HG03175 (cell line): ENCODE measurements at regions not wholly inside any gene's neighbourhood (a gene's known extent, or its start where the extent isn't known, plus 50 kb on each side); places are given as distances from the start of the nearest gene placed in this dataset.
"Not testable (repeated sequence)": the region's sequence is repeated elsewhere in the genome, so short reads cannot be mapped to it uniquely, and the experiment has no call there.

Experiments used
- ATAC-seq: cut with Tn5 transposase; IDR thresholded peaks from one replicate; pipeline ENCODE4 v1.9.1; 2021; ENCODE audit warnings: mild to moderate bottlenecking, moderate library complexity; ENCODE audit not compliant: unreplicated experiment

DNA sequence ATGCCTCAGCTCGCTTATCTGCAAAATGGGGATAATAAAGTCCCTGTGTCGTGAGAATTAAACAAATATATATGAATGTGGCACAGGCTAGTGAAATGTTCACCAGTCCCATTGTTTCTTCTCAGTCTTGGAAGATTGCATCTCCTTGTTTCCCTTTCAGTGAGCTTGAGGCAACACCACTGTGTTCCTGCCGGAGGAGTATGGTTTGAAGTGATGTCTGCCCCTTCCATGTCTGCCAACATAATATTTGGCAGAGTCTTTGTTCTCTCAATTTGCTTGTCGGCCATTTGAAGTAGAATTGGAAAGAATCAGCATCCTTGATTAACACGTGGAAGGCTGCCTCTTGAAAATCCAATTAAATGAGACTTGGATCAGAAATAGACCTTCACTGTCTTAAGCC is 1088.5 kb upstream of the INTU start:
- no peak for ATAC-seq

DNA sequence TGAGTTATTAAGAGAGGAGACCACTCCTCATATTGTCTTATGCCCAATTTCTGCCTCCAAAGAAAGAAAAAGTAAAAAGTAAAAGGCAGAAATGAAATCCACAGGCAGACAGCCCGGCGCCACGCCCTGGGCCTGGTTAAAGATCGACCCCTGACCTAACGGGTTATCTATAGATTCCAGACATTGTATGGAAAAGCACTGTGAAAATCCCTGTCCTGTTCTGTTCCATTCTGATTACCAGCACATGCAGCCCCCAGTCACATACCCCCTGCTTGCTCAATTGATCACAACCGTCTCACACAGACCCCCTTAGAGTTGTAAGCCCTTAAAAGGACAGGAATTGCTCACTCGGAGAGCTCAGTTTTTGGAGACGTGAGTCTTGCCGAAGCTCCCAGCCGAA is 1086.6 kb upstream of the INTU start:
- ATAC-seq = not testable (repeated sequence)

DNA sequence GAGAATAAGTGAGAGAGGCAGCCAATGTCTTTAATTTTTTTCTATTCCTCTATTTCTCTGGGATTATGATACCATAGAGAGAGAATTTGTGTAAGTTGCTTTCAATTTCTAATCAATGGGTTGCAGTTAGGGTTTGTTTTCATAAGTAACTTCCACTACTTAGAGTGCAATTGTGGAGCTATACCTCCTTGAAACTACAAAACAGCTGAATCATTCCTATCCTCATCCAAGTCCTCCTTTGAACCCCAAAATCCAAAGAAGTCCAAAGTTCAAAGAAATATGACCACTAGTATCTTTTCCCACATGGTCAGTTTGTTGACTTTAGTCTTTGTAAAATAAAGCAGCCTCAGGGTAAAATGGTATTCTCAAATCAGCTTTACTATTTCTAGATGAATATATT is 1085.4 kb upstream of the INTU start:
- no peak for ATAC-seq

DNA sequence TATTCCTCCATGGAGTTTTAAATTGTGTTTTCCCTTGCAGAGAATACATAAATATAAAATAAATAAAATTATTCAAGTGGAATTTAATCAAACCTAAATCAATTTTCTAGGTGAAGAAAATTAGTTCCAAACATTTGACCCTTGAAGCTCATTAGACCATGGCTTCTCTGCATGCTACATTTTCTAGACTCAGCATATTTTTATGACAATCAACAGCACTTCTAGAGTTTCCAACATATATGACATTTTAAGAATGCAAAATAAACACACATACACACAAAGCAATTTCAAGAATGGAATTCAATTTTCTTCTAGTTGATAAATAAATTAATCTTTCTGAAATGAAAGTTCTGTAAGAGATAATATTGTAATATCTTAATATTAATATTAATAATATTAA is 1083.9 kb upstream of the INTU start:
- ATAC-seq = no peak

DNA sequence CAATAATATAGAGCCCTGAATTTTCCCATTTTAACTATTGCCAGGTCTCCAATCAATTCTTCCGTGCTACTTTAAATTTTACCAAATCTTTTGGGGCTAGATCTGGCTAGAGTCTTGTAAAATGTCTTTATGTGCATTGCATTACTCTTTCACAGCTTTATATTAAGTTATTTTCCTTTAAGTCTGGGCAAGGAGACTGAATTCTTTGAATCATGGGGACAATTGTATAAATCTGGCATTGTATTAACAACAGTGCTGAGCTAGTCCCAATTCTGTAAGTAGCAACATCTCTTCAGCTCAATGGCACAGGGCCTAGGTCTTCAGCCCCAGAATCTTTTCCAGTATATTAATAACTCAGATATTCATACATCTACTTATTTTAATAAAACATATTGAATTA is 1080.4 kb upstream of the INTU start:
- ATAC-seq = no peak

DNA sequence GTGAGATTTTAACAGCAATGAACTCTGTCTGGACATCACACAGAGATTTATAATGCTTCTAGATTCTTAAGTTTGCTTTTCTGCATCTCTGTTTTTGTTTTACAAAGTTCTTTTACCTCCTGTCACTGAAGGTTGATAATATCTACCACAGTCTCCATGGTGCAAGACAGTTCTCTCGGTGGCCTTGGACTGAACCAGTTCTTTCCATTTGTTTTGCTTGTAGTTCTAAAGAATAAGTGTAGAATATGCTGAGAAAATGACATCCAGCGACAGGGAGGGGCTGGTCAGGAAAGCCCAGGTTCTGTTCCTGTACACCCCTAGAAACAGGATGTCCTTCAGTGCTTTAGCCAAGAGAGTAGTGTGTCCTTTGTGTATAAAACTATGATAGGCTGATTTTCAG is 1079.5 kb upstream of the INTU start:
- no peak for ATAC-seq

DNA sequence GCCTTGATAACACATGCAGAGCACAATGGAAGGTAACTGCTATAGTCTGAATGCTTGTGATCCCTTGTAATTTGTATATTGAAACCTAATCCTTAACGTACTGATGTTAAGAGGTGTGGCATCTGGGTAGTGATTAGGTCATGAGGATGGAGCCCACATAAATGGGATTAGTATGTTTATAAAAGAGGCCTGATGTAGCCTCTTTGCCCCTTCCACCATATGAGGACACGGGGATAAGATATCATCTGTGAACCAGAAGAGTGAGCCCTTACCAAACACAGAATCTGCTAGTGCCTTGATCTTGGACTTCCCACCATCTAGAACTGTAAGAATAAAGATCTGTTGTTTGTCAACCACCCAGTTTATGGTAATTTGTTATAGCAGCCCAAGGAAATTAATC is 1074.2 kb upstream of the INTU start:
- no peak for ATAC-seq

DNA sequence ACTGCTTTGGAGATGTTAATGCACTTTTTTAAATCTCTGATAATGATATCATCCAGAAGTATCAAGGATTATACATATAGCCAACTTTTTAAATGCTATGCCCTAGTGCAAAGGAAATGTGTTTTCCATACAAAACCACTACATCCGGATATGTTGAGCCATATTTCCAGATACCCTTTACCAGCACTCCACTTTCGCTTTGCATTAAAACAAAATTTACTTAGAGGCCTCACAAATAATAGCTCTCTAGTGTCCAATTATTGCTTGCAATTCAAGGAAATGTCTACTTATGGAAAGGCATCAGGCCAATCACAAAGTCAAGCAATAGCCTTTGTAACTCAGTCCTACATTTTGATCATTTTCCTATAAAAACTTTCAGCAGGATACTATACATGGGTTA is 1072.8 kb upstream of the INTU start:
- ATAC-seq = no peak

DNA sequence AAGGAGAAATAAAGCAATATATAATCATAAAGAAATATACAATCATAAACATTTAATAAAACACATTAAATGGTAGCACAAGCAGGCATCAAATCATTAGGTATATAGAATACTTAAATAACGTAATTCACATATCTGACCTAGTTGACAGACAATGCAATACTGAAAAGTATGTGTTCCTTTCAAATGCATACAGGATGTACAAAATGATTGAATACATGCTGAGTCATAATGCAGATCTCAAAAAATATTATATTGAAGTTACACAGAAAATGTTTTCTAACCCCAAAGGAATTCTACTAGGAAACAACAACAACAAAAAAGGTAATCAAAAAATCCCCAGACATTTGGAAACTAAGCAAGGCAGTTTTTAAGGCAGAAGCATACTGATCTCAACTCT is 1072.0 kb upstream of the INTU start:
- no peak for ATAC-seq

DNA sequence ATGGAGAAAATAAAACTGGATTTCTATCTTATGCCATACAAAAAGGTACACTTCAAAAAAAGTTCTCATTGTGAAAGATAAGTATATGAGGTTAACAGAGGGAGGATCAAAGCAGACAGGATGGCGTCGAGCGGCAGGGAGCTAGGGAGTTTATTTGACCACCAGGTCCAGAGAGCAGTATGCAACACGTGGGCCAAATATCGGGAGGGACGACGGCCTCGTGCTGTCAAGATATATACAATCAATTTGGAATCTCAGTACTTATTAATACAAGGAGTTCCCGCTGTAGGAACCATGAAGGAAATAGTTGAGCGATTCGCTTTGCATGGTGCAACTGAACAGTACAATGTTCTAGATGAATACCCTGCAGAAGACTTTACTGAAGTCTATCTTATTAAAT is 1069.4 kb upstream of the INTU start:
- no peak for ATAC-seq

DNA sequence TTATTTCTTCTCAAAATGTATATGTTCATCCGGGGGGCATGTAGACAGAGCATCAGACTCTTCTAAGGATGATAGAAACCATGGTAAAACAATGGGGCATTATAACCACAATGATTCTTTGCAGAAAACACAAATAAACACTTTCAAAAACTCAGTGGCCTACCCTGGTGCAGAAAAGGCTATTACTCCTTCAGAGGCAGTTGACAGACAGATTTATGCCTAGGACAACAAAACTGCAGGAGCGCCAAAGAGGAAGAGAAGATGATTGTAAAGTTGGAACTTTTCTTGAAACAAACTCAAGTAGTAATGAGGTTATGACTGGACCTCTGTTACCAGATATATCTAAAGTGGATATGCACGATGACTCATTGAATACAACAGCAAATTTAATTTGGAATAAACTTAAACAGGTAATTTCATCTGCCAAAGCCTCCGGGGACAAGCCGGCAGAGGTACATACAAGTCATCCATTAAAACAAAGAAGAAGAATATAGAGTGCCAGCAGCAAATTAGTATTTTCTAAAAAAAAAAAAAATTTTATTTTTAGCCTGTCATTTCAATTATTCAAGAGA is 1068.4 kb upstream of the INTU start:
- ATAC-seq = no peak

DNA sequence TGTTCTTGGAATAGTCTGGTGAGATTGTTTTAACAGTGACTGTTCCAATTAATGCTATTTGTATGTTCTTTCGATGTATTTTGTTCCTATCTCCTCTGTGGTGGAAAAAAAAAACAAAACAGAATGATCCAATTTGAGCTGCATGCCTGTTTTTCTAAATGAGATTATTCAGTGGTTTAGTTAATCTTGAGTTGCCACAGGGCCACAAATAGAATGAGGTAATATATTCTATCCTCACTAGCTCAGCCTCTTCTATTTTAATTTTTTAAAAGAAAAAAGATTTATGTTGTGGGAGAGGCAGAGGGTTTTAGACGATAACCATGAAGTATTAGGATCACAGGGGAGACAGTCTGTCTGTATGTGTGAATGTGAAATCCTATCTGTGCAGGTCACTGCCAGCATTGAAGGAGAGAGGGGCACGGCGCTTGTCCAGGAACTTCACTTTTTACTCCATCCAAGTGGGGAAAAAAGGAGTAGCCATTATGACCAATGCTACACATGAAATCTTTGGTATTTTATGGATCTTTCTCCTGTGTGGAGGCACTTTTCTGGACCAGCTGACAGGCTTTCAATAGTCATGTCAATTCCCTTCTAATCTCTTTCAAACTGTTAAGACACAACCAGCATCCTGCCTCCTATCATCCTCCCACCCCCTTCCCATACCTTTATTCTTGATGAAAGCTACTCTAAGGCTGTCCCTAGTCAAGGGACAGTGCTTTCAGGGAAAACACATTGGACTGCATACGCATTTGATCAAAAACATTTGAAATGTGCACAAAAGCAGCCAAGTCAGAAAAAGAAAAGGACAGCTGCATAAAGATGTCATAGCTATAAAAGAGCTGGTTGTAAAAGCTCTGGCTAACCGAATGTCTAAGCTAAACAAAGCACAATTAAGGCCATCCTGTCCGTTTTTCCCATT is 1063.8 kb upstream of the INTU start:
- ATAC-seq = no peak

DNA sequence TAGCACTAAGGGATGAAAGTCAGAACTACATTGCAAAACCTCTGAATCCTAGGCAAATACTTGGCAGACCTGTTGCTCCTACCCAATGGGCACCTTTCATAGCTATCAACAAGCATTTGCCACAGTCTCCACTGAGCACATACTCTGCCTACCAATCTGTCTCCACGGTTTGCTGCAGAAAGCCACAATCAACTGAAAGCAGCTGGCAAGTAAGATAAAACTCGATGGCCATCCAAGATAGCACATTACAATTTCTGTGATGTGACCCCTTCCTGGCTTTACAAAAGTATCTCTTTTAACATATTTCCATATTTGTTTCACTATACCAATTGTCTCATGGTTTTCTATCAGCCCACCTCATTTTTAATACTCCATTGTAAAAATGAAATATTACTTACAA is 1060.5 kb upstream of the INTU start:
- no peak for ATAC-seq

DNA sequence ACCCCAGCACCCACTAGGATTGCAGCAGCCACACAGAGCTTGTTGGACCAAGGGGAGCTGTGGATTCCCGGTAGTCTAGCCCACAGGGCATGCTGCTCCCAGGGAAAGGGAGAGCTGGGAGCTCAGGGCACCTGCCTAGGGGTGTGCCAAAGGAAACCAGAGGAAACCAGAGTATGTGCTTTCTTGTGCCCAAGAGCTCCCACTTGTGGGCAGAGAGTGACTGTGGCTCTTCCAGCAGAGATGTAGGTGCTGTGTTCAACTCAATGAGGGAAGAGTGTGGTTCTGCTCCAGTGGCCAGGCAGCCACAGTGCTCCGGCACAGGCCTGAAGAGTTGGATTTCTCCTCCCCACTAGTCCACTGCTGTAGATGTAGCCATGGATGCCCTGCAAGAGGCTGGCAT is 1050.0 kb upstream of the INTU start:
- no peak for ATAC-seq

DNA sequence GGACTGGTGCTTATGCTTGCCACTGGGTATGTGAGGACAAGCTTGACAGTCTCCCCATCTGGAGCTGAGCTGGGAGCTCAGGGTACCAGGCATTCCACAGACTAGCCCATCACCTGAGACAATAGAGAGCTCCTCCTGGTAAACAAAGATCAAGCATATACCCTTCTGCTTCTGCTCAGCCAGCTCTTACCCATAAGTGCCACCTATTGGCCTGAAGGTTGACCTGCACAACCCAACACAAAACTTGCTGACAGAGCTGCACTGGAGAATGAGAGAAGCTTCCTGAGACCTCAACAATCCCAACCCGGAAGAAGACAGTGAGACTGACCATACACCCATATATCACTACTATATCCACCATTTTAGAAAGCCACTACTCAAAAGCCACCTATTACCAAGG is 1049.2 kb upstream of the INTU start:
- ATAC-seq = no peak

DNA sequence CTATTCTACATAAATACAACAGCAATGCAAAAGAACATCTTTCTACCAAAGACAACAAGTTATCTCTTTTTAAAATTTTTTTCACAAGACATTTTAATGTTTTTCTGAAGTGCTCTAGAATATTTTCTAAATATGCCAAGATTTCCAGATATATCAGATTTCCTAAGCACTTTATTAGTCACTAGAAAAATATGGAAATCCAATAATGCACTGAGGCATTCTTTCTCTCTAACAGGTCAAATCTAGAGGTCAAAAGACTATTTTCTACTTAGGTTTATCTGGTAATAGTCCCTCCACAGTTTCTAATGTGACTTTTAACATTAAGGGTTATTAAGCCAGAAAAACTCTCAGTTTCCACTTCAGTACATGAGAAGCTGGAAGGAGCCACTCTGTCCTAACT is 1041.2 kb upstream of the INTU start:
- no peak for ATAC-seq

DNA sequence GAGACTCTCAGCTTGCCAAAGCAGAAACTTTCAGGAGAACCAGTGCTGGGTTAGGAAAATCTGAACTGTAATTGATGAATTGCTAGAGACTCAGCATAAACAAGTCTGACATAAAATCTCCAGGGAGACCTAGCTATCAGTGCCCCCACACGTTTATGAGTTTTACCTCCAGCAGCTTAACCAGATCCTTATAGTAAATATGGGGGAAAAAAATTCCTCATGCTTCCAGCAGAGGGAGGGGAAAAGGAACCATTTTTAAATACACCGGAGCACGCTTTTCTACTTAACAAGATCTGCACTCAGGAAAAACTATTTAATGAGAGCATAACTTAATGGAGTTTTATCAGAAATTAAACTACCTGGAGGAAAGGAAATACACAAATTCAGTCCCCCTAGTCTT is 1040.7 kb upstream of the INTU start:
- ATAC-seq = no peak

DNA sequence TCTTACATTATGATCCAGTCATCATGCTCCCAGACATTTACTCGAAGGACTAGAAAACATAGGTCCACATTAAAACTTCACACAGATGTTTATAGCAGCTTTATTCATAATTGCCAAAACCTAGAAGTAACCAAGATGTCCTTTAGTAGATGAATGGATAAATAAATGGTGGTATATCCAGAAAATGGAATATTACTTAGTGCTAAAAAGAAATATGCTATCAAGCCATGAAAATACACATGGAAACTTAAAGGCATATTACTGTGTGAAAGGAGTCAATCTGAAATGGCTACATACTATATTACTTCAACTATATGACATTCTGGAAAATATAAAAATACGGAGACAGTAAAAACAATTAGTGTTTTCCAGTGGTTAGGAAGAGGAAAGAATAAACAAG is 1039.1 kb upstream of the INTU start:
- no peak for ATAC-seq

DNA sequence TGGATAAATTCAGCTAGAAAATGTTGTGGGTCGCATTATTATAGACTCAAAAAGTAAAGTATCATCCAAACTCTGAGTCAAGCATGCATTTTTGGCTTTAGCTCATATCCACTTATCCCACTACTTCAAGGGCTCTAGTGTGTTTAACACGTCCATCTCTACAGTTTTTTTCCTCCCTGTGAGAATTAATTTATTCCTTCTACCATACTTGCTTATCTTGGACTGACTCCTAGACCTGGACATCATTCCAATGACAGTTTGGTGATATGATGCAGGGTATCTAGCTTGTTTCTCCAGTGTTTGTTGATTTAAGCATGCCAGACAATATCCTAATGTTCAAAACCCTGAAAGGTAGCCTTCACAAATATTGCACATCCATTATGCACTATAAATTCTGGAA is 1037.1 kb upstream of the INTU start:
- ATAC-seq = no peak

DNA sequence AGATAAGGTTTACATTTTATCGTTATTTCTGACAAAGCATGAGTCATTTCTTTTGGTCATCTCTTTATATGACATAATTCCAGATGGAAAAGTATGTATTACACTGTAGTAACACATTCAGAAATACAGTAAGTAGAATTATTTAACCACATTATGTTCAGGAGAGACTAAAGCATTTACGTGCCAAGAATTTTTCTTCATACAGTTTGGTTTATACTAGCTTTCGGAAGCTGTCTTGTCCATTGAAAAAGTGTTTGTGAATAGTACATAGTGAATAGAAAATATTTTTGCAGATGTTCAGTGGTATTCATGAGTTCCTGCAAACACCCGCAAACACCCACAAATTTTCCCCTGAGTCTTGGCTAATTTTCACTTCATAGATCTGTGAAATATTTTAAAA is 1033.0 kb upstream of the INTU start:
- ATAC-seq = no peak

DNA sequence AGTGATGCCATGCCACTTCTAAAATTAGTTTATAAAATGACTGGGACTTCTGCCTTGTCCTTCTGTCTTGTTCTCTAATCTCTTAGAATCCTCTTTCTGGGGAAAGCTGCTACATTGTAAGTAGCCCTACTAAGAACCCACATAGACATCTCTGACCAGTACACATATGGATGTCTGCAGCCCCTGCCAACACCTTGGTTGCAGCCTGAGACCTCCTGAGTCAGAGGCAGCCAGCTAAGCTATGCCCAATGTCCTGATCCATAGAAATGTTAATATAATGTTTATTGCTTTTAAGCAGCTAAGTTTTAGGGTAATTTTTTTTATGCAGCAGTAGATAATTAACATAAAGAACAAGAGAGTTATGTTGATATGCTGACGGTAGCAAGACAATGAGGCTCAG is 1029.5 kb upstream of the INTU start:
- no peak for ATAC-seq

DNA sequence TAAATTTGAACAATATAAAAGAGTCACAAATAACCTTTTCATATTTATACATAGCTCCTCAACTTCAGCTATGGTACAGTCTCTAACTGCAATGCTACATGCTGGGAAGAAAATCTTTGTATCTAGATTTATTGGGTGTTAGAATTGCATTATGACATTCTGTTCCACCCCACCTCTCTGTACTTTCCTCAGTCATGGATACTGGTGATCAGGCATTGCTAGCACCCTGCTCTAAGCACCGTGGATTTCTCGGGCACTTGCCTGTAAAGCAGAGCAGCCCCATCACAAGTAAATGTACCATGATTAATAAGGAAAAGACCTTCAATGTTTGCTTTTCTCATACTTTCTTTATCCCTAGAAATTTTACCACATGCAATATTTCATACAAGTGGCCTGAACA is 1028.9 kb upstream of the INTU start:
- ATAC-seq = no peak
